Mucosa of stomach (tissue), 1 donor: ENCODE measurements at regions not wholly inside any gene's neighbourhood (a gene's known extent, or its start where the extent isn't known, plus 50 kb on each side); places are given as distances from the start of the nearest gene placed in this dataset.

Experiments used
- H3K27me3 ChIP-seq: one replicate; pipeline ENCODE4 v1.7.0; 2013; ENCODE audit warnings: mild to moderate bottlenecking, low read length; ENCODE audit not compliant: control insufficient read depth, insufficient read depth
- H3K36me3 ChIP-seq: one replicate; pipeline ENCODE4 v1.7.0; 2013; ENCODE audit warnings: low read length; ENCODE audit not compliant: control insufficient read depth, insufficient read depth
- H3K4me1 ChIP-seq: one replicate; pipeline ENCODE4 v1.7.0; 2013; ENCODE audit warnings: mild to moderate bottlenecking, low read length; ENCODE audit not compliant: control insufficient read depth, insufficient read depth
- H3K4me3 ChIP-seq: one replicate; pipeline ENCODE4 v1.7.0; 2013; ENCODE audit warnings: low read length
- H3K9ac ChIP-seq: one replicate; pipeline ENCODE4 v1.7.0; 2013; ENCODE audit warnings: mild to moderate bottlenecking, low read length, moderate library complexity
- H3K9me3 ChIP-seq: one replicate; pipeline ENCODE4 v1.7.0; 2013; ENCODE audit warnings: mild to moderate bottlenecking, low read length, moderate library complexity; ENCODE audit not compliant: control insufficient read depth
- donor health status: Pancreatic carcinoma.

- no peaks in the 10 kb centered on the region for H3K27me3 ChIP-seq
- no peaks in the 10 kb centered on the region for H3K36me3 ChIP-seq
- no peak overlapping the region for H3K4me3 ChIP-seq
- no peaks in the 10 kb centered on the region for H3K9me3 ChIP-seq
- no peak overlapping the region for H3K9ac ChIP-seq
- no peaks in the 10 kb centered on the region for H3K4me1 ChIP-seq
These were observed 1005.8 kb downstream of the GATA3 start for GRCh38 chr10:9060314-9060713.

- Histone ChIP-seq H3K36me3 (no peaks in the 10 kb centered on the region), H3K4me1 (no peaks in the 10 kb centered on the region), H3K9ac (no peak overlapping the region), H3K27me3 (no peaks in the 10 kb centered on the region), H3K4me3 (no peak overlapping the region), H3K9me3 (no peaks in the 10 kb centered on the region)
These were observed 1007.4 kb downstream of the GATA3 start for GRCh38 chr10:9061871-9062270.

- H3K4me3 ChIP-seq: no peak overlapping the region
- no peaks in the 10 kb centered on the region for H3K4me1 ChIP-seq
- H3K27me3 ChIP-seq: no peaks in the 10 kb centered on the region
- H3K9ac ChIP-seq: no peak overlapping the region
- no peaks in the 10 kb centered on the region for H3K36me3 ChIP-seq
- H3K9me3 ChIP-seq: no peaks in the 10 kb centered on the region
These were observed 1011.7 kb downstream of the GATA3 start for GRCh38 chr10:9066152-9066551.

- no peaks in the 10 kb centered on the region for H3K4me1 ChIP-seq
- H3K27me3 ChIP-seq: no peaks in the 10 kb centered on the region
- H3K9me3 ChIP-seq: no peaks in the 10 kb centered on the region
- no peaks in the 10 kb centered on the region for H3K36me3 ChIP-seq
- no peak overlapping the region for H3K9ac ChIP-seq
- no peak overlapping the region for H3K4me3 ChIP-seq
These were observed 1013.5 kb downstream of the GATA3 start for GRCh38 chr10:9068003-9068402.

GRCh38 chr10:9069136-9069535 lies 1014.6 kb downstream of the GATA3 start:
- H3K27me3 ChIP-seq: no peaks in the 10 kb centered on the region
- no peaks in the 10 kb centered on the region for H3K9me3 ChIP-seq
- no peaks in the 10 kb centered on the region for H3K36me3 ChIP-seq
- H3K4me1 ChIP-seq: no peaks in the 10 kb centered on the region
- no peak overlapping the region for H3K4me3 ChIP-seq
- no peak overlapping the region for H3K9ac ChIP-seq

- H3K27me3 ChIP-seq: no peaks in the 10 kb centered on the region
- no peaks in the 10 kb centered on the region for H3K36me3 ChIP-seq
- no peaks in the 10 kb centered on the region for H3K4me1 ChIP-seq
- H3K9ac ChIP-seq: no peak overlapping the region
- H3K9me3 ChIP-seq: no peaks in the 10 kb centered on the region
- no peak overlapping the region for H3K4me3 ChIP-seq
These were observed 1020.9 kb downstream of the GATA3 start for GRCh38 chr10:9075420-9075819.

- no peaks in the 10 kb centered on the region for H3K36me3 ChIP-seq
- H3K9ac ChIP-seq: no peak overlapping the region
- no peaks in the 10 kb centered on the region for H3K27me3 ChIP-seq
- no peaks in the 10 kb centered on the region for H3K4me1 ChIP-seq
- no peak overlapping the region for H3K4me3 ChIP-seq
- no peaks in the 10 kb centered on the region for H3K9me3 ChIP-seq
These were observed 1021.6 kb downstream of the GATA3 start for GRCh38 chr10:9076066-9076465.

GRCh38 chr10:9081253-9081652 lies 1026.8 kb downstream of the GATA3 start:
- Histone ChIP-seq H3K9ac (no peak overlapping the region), H3K36me3 (no peaks in the 10 kb centered on the region), H3K4me3 (no peak overlapping the region), H3K27me3 (no peaks in the 10 kb centered on the region), H3K4me1 (no peaks in the 10 kb centered on the region), H3K9me3 (no peaks in the 10 kb centered on the region)

DNA sequence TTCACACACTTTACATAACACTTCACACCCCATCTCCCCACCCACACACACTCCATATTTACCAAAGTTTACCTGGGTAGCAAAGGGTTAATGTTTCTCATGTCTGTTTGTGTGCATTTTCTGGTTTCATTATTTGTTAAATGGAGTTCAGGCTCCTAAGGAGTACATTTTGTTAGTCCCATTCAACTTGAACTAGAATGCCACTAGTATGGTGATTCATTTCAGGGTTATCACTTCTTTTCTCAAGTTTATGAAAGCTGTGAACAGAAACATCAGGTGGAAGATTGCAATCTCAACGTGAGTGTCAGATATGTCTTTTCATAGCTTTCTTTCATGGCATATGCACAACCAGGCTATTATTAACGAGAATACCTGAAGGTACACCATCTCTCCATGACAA lies 1027.5 kb downstream of the GATA3 start:
- no peaks in the 10 kb centered on the region for H3K4me1 ChIP-seq
- no peaks in the 10 kb centered on the region for H3K27me3 ChIP-seq
- no peaks in the 10 kb centered on the region for H3K36me3 ChIP-seq
- no peak overlapping the region for H3K9ac ChIP-seq
- no peaks in the 10 kb centered on the region for H3K9me3 ChIP-seq
- no peak overlapping the region for H3K4me3 ChIP-seq

- Histone ChIP-seq H3K4me3 (no peak overlapping the region), H3K4me1 (no peaks in the 10 kb centered on the region), H3K27me3 (no peaks in the 10 kb centered on the region), H3K36me3 (no peaks in the 10 kb centered on the region), H3K9me3 (no peaks in the 10 kb centered on the region), H3K9ac (no peak overlapping the region)
These were observed 1037.1 kb downstream of the GATA3 start for GRCh38 chr10:9091530-9092093.

GRCh38 chr10:9096288-9096687 lies 1041.8 kb downstream of the GATA3 start:
- no peak overlapping the region for H3K4me3 ChIP-seq
- H3K27me3 ChIP-seq: no peaks in the 10 kb centered on the region
- H3K9ac ChIP-seq: no peak overlapping the region
- H3K4me1 ChIP-seq: no peaks in the 10 kb centered on the region
- H3K9me3 ChIP-seq: no peaks in the 10 kb centered on the region
- H3K36me3 ChIP-seq: no peaks in the 10 kb centered on the region

- Histone ChIP-seq H3K27me3 (no peaks in the 10 kb centered on the region), H3K4me1 (no peaks in the 10 kb centered on the region), H3K9ac (no peak overlapping the region), H3K9me3 (no peaks in the 10 kb centered on the region), H3K4me3 (no peak overlapping the region), H3K36me3 (no peaks in the 10 kb centered on the region)
These were observed 1042.9 kb downstream of the GATA3 start for GRCh38 chr10:9097206-9097990.

DNA sequence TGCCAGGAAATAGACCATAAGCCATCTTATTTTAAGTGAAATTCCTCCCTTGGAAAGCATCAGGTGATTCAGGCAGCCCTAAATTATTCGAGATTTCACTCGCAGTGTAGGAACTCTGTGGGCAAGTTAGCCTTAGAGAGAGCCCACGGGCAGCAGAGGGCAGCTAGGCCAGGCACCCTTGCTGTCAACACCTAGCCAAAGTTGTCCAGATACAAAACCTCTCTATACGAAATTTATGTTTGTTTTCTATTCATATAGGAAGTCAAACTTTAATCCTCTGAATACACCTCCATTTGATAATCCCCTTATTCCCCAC lies 1043.5 kb downstream of the GATA3 start:
- H3K9me3 ChIP-seq: no peaks in the 10 kb centered on the region
- no peaks in the 10 kb centered on the region for H3K27me3 ChIP-seq
- H3K4me3 ChIP-seq: no peak overlapping the region
- H3K9ac ChIP-seq: no peak overlapping the region
- no peaks in the 10 kb centered on the region for H3K36me3 ChIP-seq
- no peaks in the 10 kb centered on the region for H3K4me1 ChIP-seq
